ENCODE measurements at regions not wholly inside any gene's neighbourhood (a gene's known extent, or its start where the extent isn't known, plus 50 kb on each side); places are given as distances from the start of the nearest gene placed in this dataset.
"Not testable (repeated sequence)": the region's sequence is repeated elsewhere in the genome, so short reads cannot be mapped to it uniquely, and the experiment has no call there.

DNA sequence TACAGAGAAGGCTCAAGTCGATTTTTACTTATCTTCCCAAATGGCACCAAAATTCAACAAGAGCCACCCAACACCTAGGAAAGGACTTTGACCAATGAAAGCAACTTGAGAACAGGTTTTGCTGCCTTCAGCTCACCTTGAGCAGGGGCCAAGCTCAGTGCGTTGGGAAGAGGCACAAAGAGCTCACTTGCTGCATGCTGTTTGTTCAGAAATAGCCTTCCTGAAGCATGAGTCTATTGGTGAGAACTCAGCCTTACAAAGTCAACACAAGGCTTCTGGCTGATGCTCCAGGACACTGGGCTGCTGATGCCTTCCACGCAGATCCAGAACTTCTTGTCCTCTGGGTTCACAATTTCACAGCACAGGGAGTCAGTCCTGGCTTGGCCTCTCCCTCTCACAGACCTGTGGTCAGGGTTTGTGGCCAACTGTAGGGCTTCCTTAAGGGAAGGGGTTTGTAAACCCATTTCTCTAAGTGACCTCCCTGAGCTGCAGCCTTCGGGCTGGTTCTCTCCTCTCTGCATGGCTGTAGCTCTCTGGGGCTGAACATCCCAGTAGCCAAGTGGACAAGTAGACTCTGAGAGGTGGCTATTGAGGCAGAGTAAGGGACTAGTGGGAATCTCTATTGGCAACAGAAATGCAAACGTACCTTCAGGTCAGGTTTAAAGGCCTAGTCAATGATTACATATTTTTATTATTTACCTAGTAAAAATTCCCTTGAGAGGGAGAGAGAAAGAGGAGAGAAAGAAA lies 124.7 kb upstream of the GATA6 start:
- no peak for DNase-seq

DNA sequence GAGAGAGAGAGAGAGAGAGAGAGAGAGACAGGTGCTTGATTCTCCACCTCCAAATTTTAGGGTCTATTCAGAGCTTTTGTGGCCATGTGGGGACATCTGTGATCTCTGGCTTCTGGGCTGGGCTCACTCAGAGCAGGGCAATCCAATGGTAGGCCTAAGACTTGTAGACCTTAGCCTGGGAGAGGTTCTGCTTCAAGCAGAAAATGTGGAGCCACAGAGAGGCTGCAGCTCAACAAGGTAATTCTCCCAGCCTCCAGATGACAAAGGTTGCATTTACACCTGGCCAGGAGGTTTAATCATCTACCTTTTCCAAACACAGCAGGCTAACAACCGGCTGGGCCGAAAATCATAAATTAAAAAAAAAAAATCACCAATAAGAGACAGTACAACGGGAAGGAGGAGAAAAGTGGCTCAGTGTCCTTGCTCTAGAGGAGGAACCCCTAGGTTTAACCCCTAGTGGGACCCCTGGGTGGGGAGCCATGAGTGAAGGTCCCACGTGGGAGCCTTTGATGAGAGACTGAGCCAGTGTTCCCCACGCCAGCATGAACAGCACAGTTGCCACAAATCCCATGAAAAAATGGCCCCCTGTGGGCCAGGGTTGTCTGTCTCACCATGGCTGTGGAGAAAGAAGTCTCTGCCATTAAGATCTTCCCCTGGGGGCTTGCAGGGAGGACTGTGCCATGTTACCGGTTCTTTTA lies 124.0 kb upstream of the GATA6 start:
- DNase-seq: no peak

DNA sequence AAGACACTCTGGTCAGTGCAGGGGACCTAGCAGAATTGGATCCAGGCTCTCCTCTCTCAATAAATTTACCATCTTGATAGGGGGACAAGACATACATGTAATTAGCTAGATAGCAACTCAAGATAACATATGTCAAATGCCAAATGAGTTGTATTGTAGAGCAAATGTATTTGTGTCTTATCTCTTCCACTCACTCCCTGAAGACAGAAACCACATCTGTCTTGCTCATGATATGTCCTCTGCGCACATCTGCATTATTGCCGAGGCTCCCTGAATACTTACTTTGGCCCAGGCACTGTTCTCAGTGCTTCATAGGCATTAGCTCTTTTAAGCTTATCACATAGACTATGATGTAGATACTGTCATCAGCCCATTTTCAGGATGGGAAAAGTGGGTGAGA lies 122.9 kb upstream of the GATA6 start:
- DNase-seq: no peak

DNA sequence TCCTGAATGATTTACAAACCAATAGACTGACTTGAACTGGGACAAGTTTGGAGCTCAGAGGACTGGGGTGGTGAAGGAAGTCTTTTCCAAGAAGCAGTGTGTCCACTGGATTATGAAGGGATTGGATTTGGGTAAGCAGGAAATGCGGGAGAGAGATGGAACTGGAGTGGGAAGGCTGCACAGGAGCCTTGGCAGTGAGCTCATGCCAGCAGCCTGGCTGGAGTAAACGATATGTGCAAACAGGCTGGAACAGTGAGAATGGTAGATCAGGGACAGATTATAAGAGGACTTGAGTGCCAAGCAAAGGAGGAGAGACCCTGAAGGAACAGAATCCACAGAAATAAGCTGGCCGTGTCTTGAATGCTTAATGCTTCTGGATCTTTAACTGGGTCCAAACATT lies 121.9 kb upstream of the GATA6 start:
- DNase-seq: no peak

DNA sequence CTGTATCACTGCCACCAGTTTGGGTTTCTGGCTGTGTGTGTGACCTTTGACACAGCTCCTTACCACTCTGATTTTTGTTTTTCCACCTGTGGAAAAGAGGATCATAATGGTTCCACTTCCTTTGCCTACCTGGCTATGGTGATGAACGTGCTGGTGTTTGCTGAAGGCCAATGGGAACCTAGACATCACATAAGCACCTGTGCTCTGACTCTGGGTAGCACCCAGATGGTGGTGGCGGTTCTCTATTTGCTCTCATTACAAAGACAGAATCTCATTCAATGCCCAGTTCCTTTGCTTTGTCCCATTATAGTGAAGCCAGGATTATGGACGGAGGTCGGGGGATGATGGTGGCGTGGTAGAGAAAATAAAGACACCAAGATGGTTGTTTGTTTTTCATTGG lies 121.2 kb upstream of the GATA6 start:
- DNase-seq: no peak

DNA sequence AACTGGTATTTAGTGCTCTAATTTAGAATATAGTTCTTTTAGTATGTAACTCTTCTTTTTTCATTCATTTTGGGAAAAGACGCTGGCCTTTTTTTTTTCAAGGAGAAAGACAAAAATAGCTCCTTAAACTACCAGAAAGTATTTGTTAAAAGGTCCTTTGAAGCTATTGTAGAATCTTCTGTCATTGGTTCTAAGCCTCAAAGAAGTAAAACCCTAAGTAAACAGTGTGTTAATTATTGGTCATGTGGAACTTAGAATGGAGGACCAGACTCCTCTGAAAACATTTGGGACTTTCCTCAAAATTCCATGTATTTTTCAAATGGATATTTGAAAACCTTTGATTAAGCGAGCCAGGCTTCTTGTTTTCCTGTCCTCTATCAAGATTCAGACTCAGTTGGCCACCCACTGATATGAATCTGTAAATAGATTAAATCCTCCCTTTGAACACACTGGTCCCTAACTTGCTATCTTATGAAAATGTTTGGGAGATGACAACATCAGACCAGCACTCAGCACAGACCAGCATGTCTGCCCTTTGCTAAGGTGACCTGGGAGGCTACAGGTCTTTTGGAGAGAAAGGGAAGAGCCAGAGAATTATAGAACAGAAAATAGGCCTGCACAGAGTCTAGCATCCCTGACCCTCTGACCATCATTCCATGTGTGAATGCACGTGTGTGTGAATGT lies 120.3 kb upstream of the GATA6 start:
- no peak for DNase-seq

DNA sequence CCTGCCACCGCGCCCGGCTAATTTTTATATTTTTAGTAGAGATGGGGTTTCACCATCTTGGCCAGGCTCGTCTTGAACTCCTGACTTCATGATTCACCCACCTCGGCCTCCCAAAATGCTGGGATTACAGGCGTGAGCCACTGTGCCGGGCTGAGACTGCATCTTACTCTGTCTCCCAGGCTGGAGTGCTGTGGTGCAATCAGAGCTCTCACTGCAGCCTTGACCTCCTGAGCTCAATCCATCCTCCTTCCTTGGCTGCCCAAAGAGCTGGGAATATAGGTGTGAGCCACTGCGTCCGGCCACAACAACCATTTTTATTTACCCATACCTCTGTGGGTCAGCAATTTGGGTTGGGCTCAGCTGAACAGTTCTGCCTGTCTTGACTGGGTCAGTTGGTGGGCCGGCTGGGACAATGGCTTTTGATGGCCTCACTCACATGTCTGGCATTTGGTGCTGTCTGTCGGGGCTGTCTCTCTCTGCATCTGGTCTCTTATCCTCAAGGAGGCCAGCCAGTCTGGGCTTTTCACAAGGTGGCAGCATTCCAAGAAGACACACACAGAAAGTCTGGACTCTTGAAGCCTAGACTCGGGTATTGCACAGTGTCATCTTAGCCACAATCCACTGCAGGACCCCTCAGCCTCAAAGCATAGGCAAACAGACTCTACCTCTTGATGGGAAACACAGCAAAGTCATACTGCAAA lies 116.8 kb upstream of the GATA6 start:
- no peak for DNase-seq

DNA sequence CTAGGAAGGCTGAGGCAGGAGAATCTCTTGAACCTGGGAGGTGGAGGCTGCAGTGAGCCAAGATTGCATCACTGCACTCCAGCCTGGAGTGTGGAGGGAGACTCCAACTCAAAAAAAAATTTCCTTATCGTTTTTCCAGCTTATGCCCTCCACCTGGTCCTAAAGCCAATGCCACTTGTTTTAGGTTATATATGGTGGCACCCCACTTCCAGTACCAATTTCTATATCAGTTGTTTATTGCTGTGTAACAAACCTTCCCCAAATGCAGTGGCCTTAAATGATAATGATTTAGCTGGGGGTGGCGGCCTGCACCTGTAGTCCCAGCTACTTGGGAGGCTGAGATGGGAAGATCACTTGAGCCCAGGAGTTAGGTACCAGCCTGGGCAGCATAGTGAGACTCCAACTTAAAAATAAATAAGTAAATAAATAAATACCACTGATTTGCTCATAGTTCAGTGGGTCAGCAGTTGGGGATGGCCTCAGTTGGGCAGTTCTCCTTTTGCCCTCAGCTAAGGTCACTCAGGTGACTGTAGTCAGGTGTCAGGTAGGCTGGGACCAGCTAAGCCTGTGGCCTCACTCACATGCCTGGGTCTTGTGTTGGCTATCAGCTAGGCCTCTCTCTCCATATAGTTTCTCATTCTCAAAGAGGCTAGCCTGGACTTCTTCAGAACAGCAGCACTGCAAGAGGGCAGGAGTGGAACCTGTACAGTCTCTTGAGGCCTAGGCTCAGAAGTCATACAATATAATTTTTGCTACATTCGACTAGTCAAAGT lies 113.7 kb upstream of the GATA6 start:
- DNase-seq: no peak

DNA sequence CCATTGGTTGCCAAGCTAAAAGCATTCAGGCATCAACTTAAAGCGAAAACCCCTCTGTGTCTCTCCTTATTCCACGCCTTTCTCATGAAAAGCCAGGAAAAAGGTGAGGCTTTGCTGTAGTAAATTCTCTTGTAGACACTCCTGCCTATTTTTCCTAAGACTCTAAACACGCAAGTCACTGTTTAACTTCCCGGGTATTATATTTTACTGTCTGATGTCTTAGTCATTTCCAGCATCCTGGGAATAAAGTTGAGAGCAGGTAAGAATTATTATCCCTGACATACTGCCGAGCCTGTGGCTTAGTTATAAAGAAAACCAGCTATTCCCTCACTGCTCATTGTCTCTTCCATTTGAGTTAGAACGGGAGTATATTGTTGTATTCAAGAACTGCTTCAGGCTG lies 112.4 kb upstream of the GATA6 start:
- DNase-seq: no peak

DNA sequence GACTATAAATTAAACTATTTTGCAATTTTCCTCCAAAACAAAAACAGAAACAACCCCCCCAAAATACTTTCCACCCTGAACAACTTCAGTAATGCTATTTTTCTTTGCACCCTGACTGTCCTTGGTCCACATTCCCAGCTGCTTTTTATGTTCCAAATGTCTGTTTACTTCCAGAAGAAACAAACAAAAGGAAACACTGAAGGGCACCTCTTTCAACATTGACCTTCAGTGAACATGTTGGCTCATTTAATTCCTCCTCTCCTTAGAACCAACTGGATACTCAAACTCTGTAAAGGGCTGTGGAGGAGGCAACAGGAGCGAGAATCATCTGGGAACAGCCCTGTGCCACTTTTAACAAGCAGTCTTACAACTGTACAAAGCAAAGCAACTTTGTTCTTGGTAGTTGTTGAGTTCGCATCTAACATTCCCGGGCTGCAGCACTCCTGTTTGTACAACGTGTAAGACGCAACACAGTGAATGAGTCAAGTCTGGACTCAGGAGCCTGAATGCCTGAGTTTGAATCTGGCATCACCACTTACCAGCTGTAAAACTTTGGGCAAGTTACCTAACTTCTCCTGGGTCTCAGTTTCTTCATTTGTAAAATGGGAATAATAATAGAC lies 111.4 kb upstream of the GATA6 start:
- DNase-seq: no peak

DNA sequence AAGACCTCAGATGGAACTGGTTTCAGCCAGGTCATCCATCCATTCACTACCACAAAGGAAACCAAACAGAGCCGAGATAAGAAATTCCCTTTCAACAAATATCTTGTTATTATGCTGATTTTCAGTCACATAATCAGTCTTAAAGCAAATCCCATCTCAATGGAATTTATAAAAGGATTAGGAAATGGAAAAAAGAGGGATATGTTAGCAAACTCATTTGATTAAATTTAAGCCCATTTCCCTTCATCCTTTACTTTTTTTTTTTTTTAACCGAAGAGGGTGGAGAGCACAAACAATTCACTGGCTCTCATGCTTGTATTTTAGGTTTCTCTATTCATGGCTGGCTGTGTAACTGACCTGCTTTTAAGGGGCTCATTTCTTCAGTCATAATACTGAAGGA lies 109.0 kb upstream of the GATA6 start:
- DNase-seq: no peak

DNA sequence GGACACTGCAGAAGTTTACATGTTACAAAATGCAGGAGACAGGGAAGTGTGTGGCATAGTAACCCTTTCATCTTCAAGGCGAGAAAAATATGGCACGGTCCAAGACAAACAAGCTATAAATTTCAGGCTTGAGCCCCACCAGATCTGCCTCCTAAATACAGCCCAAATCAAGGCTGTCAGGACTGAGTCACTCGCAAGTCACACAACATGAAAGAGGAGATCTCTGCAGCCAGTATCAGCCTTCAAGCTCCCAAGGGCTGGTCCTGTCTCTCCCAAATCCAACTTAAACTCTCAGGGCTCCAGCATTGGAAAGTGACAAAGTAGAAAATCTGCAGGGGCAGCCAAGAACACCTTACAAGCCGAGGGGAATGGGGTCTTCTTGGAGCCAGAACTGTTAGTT lies 106.3 kb upstream of the GATA6 start:
- DNase-seq: no peak

DNA sequence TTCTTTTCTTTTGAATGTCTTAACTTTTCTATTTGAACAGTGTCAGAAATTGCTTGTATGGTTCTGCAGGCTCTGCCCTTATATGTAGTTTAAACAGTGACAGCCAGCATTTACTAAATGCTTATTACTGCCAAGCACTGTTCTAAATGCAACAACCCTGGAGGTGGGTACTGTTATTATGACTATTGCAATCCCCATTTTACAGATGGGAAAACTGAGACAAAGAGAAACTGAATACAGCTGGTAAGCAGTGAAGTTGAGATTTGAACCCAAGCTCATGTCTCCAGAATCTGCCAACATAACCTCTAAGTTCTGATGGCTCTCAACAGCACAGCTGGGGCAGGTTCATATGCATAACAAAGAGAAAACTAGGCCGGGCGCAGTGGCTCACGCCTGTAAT lies 105.7 kb upstream of the GATA6 start:
- no peak for DNase-seq

DNA sequence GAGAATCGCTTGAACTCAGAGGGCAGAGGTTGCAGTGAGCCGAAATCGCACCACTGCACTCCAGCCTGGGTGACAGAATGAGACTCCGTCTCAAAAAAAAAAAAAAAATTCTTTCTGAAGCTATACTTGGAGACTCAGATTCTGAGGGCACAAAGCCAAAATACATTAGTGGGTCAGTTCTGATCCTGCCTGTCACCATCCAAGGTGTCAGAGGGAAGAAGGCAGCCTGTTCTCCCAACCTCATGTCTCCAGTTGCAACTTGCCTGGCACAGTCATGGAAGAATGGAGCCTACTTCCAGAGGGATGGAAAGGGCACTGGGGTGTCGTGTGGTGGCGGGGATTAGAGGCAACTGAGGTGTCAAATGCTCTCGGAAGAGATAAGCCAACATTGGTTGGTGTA lies 104.8 kb upstream of the GATA6 start:
- DNase-seq: no peak

DNA sequence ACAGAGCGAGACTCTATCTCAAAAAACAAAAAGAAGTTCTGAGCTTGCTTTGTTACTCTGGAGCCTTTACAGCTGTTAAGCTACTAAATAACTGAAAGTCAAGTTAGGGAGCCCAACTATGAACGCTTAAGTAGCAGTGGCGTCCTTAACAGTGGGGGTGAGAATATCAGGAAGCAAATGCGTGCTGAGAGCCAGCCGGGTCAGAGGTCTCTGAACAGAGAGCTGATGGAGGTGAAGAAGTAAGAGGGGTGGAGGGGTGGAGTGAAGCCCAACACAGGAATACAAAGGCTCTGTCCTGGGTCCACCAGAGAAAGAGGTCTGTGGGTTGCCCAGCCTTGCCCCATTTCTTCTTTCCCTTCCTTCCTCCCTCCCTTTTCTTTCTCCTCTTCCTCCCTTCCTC lies 104.1 kb upstream of the GATA6 start:
- no peak for DNase-seq

DNA sequence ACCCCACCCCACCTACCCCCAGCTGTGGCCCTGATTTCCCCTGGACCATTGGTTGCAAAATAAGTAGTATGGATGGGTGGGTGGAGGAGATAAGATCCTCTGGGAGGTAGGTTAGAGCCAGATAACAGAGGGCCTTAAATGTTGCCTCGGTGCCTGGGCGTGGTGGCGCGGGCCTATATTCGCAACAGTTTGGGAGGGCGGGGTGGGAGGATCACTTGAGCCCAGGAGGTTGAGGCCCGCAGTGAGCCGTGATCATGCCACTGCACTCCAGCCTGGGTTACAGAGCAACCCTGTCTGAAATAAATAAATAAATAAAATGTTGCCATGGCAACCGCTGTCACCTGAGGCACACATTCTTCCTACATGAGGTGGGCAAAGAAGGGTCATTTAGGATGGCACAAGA lies 103.3 kb upstream of the GATA6 start:
- no peak for DNase-seq

DNA sequence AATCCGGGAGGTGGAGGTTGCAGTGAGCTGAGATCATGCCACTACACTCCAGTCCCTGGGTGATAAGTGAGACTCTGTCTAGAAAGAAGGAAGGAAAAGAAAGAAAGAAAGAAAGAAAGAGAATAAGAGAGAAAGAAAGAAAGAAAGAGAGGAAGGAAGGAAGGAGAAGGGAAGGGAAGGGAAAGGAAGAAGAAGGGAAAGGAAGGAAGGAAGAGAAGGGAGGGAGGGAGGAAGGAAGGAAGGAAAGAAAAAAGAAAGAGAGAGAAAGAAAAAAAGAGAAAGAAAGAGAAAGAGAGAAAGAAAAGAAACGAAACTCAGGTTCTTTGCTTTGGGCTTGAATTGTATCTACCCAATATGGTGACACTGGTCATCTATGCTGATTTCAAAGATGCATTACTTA lies 102.3 kb upstream of the GATA6 start:
- DNase-seq: no peak

DNA sequence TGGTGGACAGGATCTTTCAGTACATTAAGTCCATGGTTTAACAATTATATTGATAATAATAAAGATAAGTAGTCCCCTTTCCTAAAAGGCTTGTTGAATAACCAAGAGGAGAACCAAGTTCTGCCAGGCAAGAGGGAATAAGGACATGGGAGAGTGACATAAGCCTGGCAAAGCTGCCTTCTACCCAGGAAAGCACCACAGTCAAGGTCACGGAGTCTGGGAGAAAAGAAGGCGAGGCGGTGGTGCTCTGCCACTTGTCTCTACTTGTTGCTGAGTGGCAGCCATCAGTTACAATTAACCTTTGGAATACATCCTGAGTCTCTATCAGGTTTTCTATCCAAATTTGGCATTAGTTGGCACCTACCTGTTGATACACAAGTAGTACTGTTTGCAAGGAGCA lies 101.7 kb upstream of the GATA6 start:
- no peak for DNase-seq

DNA sequence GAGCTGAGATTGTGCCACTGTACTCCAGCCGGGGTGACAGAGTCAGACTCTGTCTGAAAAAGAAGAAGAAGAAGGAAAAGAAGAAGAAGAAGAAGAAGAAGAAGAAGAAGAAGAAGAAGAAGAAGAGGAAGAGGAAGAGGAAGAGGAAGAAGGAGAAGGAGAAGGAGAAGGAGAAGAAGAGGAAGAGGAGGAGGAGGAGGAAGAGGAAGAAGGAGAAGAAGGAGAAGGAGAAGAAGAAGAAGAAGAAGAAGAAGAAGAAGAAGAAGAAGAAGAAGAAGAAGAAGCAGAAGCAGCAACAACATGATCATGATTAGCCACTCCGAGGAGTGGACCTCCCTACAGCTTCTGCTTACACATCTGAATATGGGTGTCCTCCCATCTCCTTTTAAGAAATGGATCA lies 100.6 kb upstream of the GATA6 start:
- DNase-seq: not testable (repeated sequence)

DNA sequence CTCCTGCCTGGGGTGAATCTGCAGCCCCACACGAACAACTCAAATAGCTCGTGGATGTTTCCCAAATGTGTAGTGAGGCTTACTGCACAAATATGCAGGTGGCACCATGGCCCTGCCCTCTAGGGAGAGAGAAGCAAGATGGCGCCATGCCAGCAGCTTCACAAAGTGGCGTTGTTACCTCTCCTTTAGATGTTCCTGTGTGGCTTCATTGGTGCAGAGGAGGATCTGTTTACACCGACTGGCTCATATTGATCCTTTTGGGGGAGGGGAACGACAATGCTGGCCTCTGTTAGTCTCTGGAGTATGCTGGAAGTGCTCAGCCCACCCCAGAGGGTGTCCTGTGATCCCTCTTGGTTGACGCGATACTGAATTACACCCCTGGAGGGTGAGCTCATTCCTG lies 99.5 kb upstream of the GATA6 start:
- DNase-seq: no peak

DNA sequence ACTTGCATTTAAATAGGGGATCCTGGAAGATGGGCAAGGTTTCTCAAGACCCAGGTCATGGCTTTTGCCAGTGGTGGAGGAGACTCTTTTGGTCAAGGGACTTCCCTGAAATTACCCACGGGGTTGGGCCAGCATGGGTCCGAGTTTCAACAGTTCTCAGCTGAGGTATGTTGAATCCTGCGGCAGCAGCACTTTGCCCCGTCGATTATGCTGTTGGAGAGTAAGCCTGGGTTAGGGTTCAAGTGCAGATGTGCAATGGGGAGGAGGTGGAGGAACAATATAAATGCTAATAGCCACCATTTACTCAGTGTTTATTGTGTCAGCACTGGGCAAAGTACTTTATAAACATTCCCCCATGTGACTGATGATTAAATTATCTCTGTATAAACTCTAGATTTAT lies 96.0 kb upstream of the GATA6 start:
- no peak for DNase-seq

DNA sequence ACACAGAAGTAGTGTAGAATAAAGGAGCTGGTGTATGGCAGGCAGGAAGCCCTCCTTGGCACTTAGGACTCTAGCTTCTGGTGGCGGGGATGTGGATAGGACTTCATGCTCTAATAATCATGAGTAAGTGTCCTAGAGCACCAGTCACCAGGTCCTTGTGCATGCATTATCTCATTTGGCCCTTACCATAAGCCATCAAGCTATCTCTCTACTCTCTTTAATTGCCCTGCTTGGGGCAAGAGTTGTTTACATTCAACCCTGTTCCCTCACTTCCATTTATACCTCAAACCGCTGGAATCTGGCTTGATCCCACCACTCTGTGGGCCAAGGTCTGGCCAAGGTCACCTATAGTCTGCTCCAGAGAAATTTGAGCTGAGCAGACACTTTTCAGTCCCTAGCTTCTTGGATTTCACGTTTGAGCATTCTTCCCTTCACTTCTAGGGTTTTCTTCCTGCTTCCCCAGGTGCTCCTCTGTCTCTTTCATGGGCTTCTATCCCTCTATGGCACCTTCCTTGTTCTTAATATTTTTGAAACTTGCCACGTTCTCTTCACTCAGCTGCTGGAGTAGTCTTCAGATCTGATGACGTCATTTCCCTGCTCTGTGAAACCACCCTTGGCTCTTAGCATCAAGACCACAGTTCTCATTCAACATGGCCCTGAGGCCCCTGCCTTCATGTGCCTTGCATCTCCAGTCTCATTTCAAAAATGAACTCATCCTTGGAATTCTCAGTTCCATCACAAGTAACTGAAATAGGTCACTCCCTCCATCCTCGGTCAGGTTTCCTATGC lies 94.9 kb upstream of the GATA6 start:
- no peak for DNase-seq
